Tibial nerve (tissue), 4 donors: ENCODE measurements at regions not wholly inside any gene's neighbourhood (a gene's known extent, or its start where the extent isn't known, plus 50 kb on each side); places are given as distances from the start of the nearest gene placed in this dataset.

Source experiments
- EP300 ChIP-seq, 2 donors: sonication (generic); formaldehyde crosslinking; IDR thresholded peaks; one replicate each; pipeline ENCODE4 v1.6.1; 2017; ENCODE audit warnings: antibody characterized with exemption in 2 of 2, mild to moderate bottlenecking in 1 of 2
- TF ChIP-seq, protein P1 (sequence below), 5 experiments: fragments of 200-600 bp in 3 of 5; fragments of 450-650 bp in 2 of 5; sonication (generic) in 3 of 5; IDR thresholded peaks; one replicate each; pipeline ENCODE4 v1.5.1; 2016 to 2019; ENCODE audit warnings: antibody characterized with exemption in 5 of 5, mild to moderate bottlenecking in 3 of 5, moderate library complexity in 2 of 5

DNA sequence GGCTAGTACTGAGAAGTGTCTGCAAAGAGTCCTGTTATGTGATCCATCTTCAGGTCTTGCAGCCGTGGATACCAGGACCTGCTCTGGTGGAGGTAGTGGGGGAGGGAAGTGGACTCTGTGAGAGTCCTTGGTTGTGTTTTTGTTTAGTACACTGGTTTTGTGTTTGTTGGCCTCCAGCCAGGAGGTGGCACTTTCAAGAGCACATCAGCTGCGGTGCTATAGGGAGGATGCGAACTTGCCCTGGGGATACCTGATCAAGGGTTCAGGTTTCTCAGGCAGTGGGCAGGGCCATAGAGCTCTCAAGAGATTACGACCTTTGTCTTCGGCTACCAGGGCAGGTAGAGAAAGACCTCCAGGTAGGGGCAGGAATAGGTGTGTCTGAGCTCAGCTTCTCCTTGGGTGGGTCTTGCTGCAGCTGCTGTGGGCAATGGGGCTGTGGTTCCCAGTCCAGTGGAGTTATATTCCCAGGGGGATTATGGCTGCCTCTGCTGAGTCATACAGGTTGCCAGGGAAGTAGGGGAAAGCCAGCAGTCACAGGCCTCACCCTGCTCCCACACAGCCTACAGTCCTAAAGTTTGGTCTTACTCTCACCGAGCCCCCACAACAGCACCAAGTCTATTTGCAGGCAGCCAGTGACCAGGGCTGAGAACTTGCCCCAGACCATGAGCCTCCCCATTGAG is 132.8 kb upstream of the NPHP3 start:
- TF ChIP-seq, protein P1, sequence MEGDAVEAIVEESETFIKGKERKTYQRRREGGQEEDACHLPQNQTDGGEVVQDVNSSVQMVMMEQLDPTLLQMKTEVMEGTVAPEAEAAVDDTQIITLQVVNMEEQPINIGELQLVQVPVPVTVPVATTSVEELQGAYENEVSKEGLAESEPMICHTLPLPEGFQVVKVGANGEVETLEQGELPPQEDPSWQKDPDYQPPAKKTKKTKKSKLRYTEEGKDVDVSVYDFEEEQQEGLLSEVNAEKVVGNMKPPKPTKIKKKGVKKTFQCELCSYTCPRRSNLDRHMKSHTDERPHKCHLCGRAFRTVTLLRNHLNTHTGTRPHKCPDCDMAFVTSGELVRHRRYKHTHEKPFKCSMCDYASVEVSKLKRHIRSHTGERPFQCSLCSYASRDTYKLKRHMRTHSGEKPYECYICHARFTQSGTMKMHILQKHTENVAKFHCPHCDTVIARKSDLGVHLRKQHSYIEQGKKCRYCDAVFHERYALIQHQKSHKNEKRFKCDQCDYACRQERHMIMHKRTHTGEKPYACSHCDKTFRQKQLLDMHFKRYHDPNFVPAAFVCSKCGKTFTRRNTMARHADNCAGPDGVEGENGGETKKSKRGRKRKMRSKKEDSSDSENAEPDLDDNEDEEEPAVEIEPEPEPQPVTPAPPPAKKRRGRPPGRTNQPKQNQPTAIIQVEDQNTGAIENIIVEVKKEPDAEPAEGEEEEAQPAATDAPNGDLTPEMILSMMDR (IDR thresholded peaks at IDR 0.05): no peak
- no peak for TF ChIP-seq EP300 (IDR thresholded peaks at IDR 0.05)
